ENCODE measurements at regions not wholly inside any gene's neighbourhood (a gene's known extent, or its start where the extent isn't known, plus 50 kb on each side); places are given as distances from the start of the nearest gene placed in this dataset.

- Histone ChIP-seq H3K27me3 (ENCODE audit: control insufficient read depth, insufficient read depth, low read length) (no peaks in the 10 kb centered on the region), H3K4me3 (ENCODE audit: low read depth, low read length) (no peak overlapping the region), H3K36me3 (ENCODE audit: control insufficient read depth, insufficient read depth, low read length) (no peaks in the 10 kb centered on the region)
- no peak for TF ChIP-seq CTCF (IDR thresholded peaks at IDR 0.05; ENCODE audit: insufficient read depth, low read length, severe bottlenecking)
- DNase-seq (ENCODE audit: low read depth): no peak
- no peak for FAIRE-seq
These were observed 1823.2 kb upstream of the CDH6 start for GRCh38 chr5:29370248-29370647.

- no peaks in the 10 kb centered on the region for H3K27me3 ChIP-seq (ENCODE audit: control insufficient read depth, insufficient read depth, low read length)
- FAIRE-seq: no peak
- no peaks in the 10 kb centered on the region for H3K36me3 ChIP-seq (ENCODE audit: control insufficient read depth, insufficient read depth, low read length)
- no peak for DNase-seq (ENCODE audit: low read depth)
- no peak overlapping the region for H3K4me3 ChIP-seq (ENCODE audit: low read depth, low read length)
- TF ChIP-seq CTCF (IDR thresholded peaks at IDR 0.05; ENCODE audit: insufficient read depth, low read length, severe bottlenecking): no peak
These were observed 1826.2 kb upstream of the CDH6 start for GRCh38 chr5:29367176-29367833.

GRCh38 chr5:29351170-29351569, 1842.3 kb upstream of the CDH6 start:
- DNase-seq (ENCODE audit: low read depth): no peak
- no peak for FAIRE-seq
- no peaks in the 10 kb centered on the region for H3K27me3 ChIP-seq (ENCODE audit: control insufficient read depth, insufficient read depth, low read length)
- H3K36me3 ChIP-seq (ENCODE audit: control insufficient read depth, insufficient read depth, low read length): no peaks in the 10 kb centered on the region
- H3K4me3 ChIP-seq (ENCODE audit: low read depth, low read length): no peak overlapping the region
- no peak for TF ChIP-seq CTCF (IDR thresholded peaks at IDR 0.05; ENCODE audit: insufficient read depth, low read length, severe bottlenecking)

GRCh38 chr5:29337030-29337429, 1856.5 kb upstream of the CDH6 start:
- no peak for TF ChIP-seq CTCF (IDR thresholded peaks at IDR 0.05; ENCODE audit: insufficient read depth, low read length, severe bottlenecking)
- FAIRE-seq (no peak), DNase-seq (ENCODE audit: low read depth) (no peak)
- Histone ChIP-seq H3K36me3 (ENCODE audit: control insufficient read depth, insufficient read depth, low read length) (no peaks in the 10 kb centered on the region), H3K27me3 (ENCODE audit: control insufficient read depth, insufficient read depth, low read length) (no peaks in the 10 kb centered on the region), H3K4me3 (ENCODE audit: low read depth, low read length) (no peak overlapping the region)

GRCh38 chr5:29321591-29321990, 1871.9 kb upstream of the CDH6 start:
- DNase-seq (ENCODE audit: low read depth) (no peak), FAIRE-seq (no peak)
- TF ChIP-seq CTCF (IDR thresholded peaks at IDR 0.05; ENCODE audit: insufficient read depth, low read length, severe bottlenecking): no peak
- Histone ChIP-seq H3K36me3 (ENCODE audit: control insufficient read depth, insufficient read depth, low read length) (no peaks in the 10 kb centered on the region), H3K27me3 (ENCODE audit: control insufficient read depth, insufficient read depth, low read length) (no peaks in the 10 kb centered on the region), H3K4me3 (ENCODE audit: low read depth, low read length) (no peak overlapping the region)

GRCh38 chr5:29309359-29309758, 1884.1 kb upstream of the CDH6 start:
- H3K36me3 ChIP-seq (ENCODE audit: control insufficient read depth, insufficient read depth, low read length): no peaks in the 10 kb centered on the region
- DNase-seq (ENCODE audit: low read depth) (no peak), FAIRE-seq (no peak)
- H3K4me3 ChIP-seq (ENCODE audit: low read depth, low read length): no peak overlapping the region
- TF ChIP-seq CTCF (IDR thresholded peaks at IDR 0.05; ENCODE audit: insufficient read depth, low read length, severe bottlenecking): no peak
- H3K27me3 ChIP-seq (ENCODE audit: control insufficient read depth, insufficient read depth, low read length): no peaks in the 10 kb centered on the region
